CD4-positive, CD25-positive, alpha-beta regulatory T cell (primary cell): ENCODE measurements at regions not wholly inside any gene's neighbourhood (a gene's known extent, or its start where the extent isn't known, plus 50 kb on each side); places are given as distances from the start of the nearest gene placed in this dataset.
"Not testable (repeated sequence)": the region's sequence is repeated elsewhere in the genome, so short reads cannot be mapped to it uniquely, and the experiment has no call there.

Experiments used
- ATAC-seq, 2 donors: fragments of 150-1000 bp; cut with Tn5 transposase; one replicate each; pipeline ENCODE4 v1.10.0; 2021; ENCODE audit warnings: low read depth in 2 of 2, moderate number of reproducible peaks in 2 of 2, moderate library complexity in 1 of 2
- DNase-seq, 3 donors: peaks; one replicate each; pipeline versions ENCODE4 v3.0.0 to v3.0.0-alpha.2; 2012 to 2022; ENCODE audit warnings: mixed read lengths in 1 of 3
- H3K27ac ChIP-seq: one replicate; pipeline ENCODE4 v1.7.0; 2013; ENCODE audit warnings: mild to moderate bottlenecking, low read length; ENCODE audit not compliant: insufficient read depth, poor library complexity, severe bottlenecking
- H3K27me3 ChIP-seq: one replicate; pipeline ENCODE4 v1.7.0; 2013; ENCODE audit warnings: low read length; ENCODE audit not compliant: control insufficient read depth, insufficient read depth
- H3K36me3 ChIP-seq: one replicate; pipeline ENCODE4 v1.7.0; 2013; ENCODE audit warnings: mild to moderate bottlenecking, low read length, moderate library complexity; ENCODE audit not compliant: control insufficient read depth, insufficient read depth
- H3K4me1 ChIP-seq: 2 replicates; pipeline ENCODE4 v1.7.0; 2013; ENCODE audit warnings: mild to moderate bottlenecking, low read length; ENCODE audit not compliant: insufficient read depth, control insufficient read depth, poor library complexity, severe bottlenecking
- H3K4me3 ChIP-seq: one replicate; pipeline ENCODE4 v1.7.0; 2013; ENCODE audit warnings: low read depth, mild to moderate bottlenecking, low read length, moderate library complexity
- H3K9me3 ChIP-seq, 2 experiments: 1 replicate in 1 of 2; 2 replicates in 1 of 2; pipeline ENCODE4 v1.7.0; 2013; ENCODE audit warnings: low read length in 2 of 2, mild to moderate bottlenecking in 1 of 2, moderate library complexity in 1 of 2; ENCODE audit not compliant: control insufficient read depth in 2 of 2
- H3K27ac Mint-ChIP-seq, 3 donors: one replicate each; pipeline ENCODE4 v1.8.0; 2020 to 2022; ENCODE audit warnings: mild to moderate bottlenecking in 3 of 3, mixed read lengths in 3 of 3, moderate library complexity in 2 of 3
- H3K27me3 Mint-ChIP-seq: one replicate; pipeline ENCODE4 v1.8.0; 2022; ENCODE audit warnings: mild to moderate bottlenecking, mixed read lengths
- H3K36me3 Mint-ChIP-seq: one replicate; pipeline ENCODE4 v1.8.0; 2020; ENCODE audit warnings: mixed read lengths
- H3K4me1 Mint-ChIP-seq, 4 donors: one replicate each; pipeline ENCODE4 v1.8.0; 2020 to 2022; ENCODE audit warnings: mixed read lengths in 4 of 4, mild to moderate bottlenecking in 1 of 4
- H3K4me3 Mint-ChIP-seq, 4 donors: one replicate each; pipeline ENCODE4 v1.8.0; 2020 to 2022; ENCODE audit warnings: mild to moderate bottlenecking in 4 of 4, mixed read lengths in 4 of 4, moderate library complexity in 3 of 4
- H3K9me3 Mint-ChIP-seq, 7 donors: one replicate each; pipeline ENCODE4 v1.8.0; 2020 to 2022; ENCODE audit warnings: mixed read lengths in 7 of 7, mild to moderate bottlenecking in 3 of 7, moderate library complexity in 2 of 7

GRCh38 chr14:52124791-52125684, 56.2 kb upstream of the NID2 start:
- peaks cover 0 to 9% (median 2%) of the 10 kb centered on the region in 4 donors for H3K4me1 Mint-ChIP-seq
- peak in 1 of 3 donors; percentile 13 for DNase-seq
- peaks cover 15% of the 10 kb centered on the region for H3K27me3 Mint-ChIP-seq
- no peaks in the 10 kb centered on the region for H3K36me3 Mint-ChIP-seq
- no peak overlapping the region for H3K4me3 Mint-ChIP-seq
- Histone ChIP-seq H3K9me3 (no peaks in the 10 kb centered on the region), H3K27me3 (no peaks in the 10 kb centered on the region), H3K36me3 (no peaks in the 10 kb centered on the region), H3K27ac (no peak overlapping the region), H3K4me3 (no peak overlapping the region), H3K4me1 (no peaks in the 10 kb centered on the region)
- no peak overlapping the region for H3K27ac Mint-ChIP-seq
- H3K9me3 Mint-ChIP-seq, result peaks cover 0 to 5% (median 0%) of the 10 kb centered on the region in 7 donors
- ATAC-seq, result no peak

DNA sequence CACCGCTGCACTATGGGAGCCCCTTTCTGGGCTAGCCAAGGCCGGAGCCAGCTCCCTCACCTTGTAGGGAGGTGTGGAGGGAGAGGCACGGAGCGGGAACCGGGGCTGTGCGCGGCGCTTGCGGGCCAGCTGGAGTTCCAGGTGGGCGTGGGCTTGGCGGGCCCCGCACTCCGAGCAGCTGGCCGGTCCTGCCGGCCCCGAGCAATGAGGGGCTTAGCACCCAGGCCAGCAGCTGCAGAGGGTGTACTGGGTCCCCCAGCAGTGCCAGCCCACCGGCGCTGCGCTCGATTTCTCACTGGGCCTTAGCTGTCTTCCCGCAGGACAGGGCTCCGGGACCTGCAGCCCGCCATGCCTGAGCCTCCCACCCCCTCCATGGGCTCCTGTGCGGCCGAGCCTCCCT, 53.3 kb upstream of the NID2 start:
- H3K27ac ChIP-seq, DNase-seq, H3K27me3 ChIP-seq, H3K4me1 ChIP-seq, H3K36me3 Mint-ChIP-seq, H3K9me3 Mint-ChIP-seq, H3K9me3 ChIP-seq, H3K27ac Mint-ChIP-seq, H3K4me1 Mint-ChIP-seq, H3K36me3 ChIP-seq, H3K4me3 Mint-ChIP-seq, ATAC-seq, H3K4me3 ChIP-seq: not testable (repeated sequence)
- H3K27me3 Mint-ChIP-seq, result peaks cover 15% of the 10 kb centered on the region

- DNase-seq (no peak), ATAC-seq (no peak)
- Mint-ChIP-seq H3K27ac (no peak overlapping the region), H3K4me3 (no peak overlapping the region), H3K27me3 (peaks cover 20% of the 10 kb centered on the region), H3K36me3 (no peaks in the 10 kb centered on the region), H3K4me1 (peaks cover 0 to 9% (median 2%) of the 10 kb centered on the region in 4 donors), H3K9me3 (peaks cover 0 to 5% (median 3%) of the 10 kb centered on the region in 7 donors)
- no peaks in the 10 kb centered on the region for H3K4me1 ChIP-seq
- peaks cover 3% of the 10 kb centered on the region for H3K27me3 ChIP-seq
- no peak overlapping the region for H3K4me3 ChIP-seq
- H3K36me3 ChIP-seq, result no peaks in the 10 kb centered on the region
- no peaks in the 10 kb centered on the region for H3K9me3 ChIP-seq
- no peak overlapping the region for H3K27ac ChIP-seq
Observed at GRCh38 chr14:52121441-52121840, 52.6 kb upstream of the NID2 start.

DNA sequence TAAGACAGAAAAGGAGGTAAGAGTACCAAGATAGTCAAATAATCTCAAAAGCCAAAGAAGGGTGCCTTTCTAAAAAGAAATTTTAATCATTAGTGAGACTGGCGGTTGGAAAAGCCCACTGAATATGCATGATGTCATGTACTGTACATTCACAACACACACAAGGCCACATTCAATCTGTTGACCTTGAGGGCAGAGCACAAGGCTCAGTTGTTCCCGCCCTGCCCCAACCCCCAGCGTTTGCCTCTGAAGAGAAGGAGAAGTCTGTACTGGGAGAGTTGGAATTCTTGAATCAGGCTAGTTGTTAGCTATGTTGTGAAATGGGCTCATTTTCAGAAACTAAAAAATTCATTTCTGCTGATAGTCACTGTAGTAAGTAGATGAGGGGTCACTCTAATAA, 50.2 kb upstream of the NID2 start:
- no peaks in the 10 kb centered on the region for H3K36me3 Mint-ChIP-seq
- peaks cover 15% of the 10 kb centered on the region for H3K27me3 Mint-ChIP-seq
- no peak overlapping the region for H3K27ac Mint-ChIP-seq
- H3K9me3 ChIP-seq, result no peaks in the 10 kb centered on the region
- H3K9me3 Mint-ChIP-seq, result peaks cover 0 to 3% (median 0%) of the 10 kb centered on the region in 7 donors
- DNase-seq, result no peak
- no peak for ATAC-seq
- no peaks in the 10 kb centered on the region for H3K4me1 Mint-ChIP-seq
- no peaks in the 10 kb centered on the region for H3K36me3 ChIP-seq
- H3K27ac ChIP-seq, result no peak overlapping the region
- H3K4me3 ChIP-seq, result no peak overlapping the region
- H3K4me1 ChIP-seq, result no peaks in the 10 kb centered on the region
- no peak overlapping the region for H3K4me3 Mint-ChIP-seq
- peaks cover 3% of the 10 kb centered on the region for H3K27me3 ChIP-seq
